Upper lobe of left lung (tissue), 4 donors: ENCODE measurements at regions not wholly inside any gene's neighbourhood (a gene's known extent, or its start where the extent isn't known, plus 50 kb on each side); places are given as distances from the start of the nearest gene placed in this dataset.

Source experiments
- CTCF ChIP-seq, 6 experiments: fragments of 450-650 bp in 4 of 6; fragments of 200-600 bp in 2 of 6; sonication (generic) in 2 of 6; IDR thresholded peaks; one replicate each; pipeline ENCODE4 v1.5.1; 2016 to 2019; ENCODE audit warnings: antibody characterized with exemption in 6 of 6
- POLR2A ChIP-seq, 4 donors: fragments of 450-650 bp; IDR thresholded peaks; one replicate each; pipeline ENCODE4 v1.5.1; 2016 to 2017; ENCODE audit warnings: antibody characterized with exemption in 4 of 4, mild to moderate bottlenecking in 2 of 4

- no peak for TF ChIP-seq CTCF (IDR thresholded peaks at IDR 0.05)
- TF ChIP-seq POLR2A (IDR thresholded peaks at IDR 0.05), result no peak
These were observed 185.3 kb upstream of the EDNRB start for GRCh38 chr13:78103936-78104335.
